Stimulated activated CD4-positive, alpha-beta T cell treated with anti-CD3 and anti-CD28 coated beads, Interleukin-12 subunit alpha, Interleukin-12 subunit beta, amount 100 ng/mL, for 24 hours (primary cell): ENCODE measurements at regions not wholly inside any gene's neighbourhood (a gene's known extent, or its start where the extent isn't known, plus 50 kb on each side); places are given as distances from the start of the nearest gene placed in this dataset.
"Not testable (repeated sequence)": the region's sequence is repeated elsewhere in the genome, so short reads cannot be mapped to it uniquely, and the experiment has no call there.

ENCODE experiments used
- DNase-seq, 2 experiments: peaks; one replicate each; pipeline ENCODE4 v3.0.0-alpha.2; 2020; ENCODE audit warnings: low read depth in 2 of 2

- DNase-seq: no peak
Measured at GRCh38 chr6:86079938-86080337, 437.3 kb upstream of the SYNCRIP start.

- DNase-seq: no peak
Measured at GRCh38 chr6:86070151-86070550, 427.5 kb upstream of the SYNCRIP start.

- not testable (repeated sequence) for DNase-seq
Measured at GRCh38 chr6:86065002-86065401, 422.3 kb upstream of the SYNCRIP start.

DNA sequence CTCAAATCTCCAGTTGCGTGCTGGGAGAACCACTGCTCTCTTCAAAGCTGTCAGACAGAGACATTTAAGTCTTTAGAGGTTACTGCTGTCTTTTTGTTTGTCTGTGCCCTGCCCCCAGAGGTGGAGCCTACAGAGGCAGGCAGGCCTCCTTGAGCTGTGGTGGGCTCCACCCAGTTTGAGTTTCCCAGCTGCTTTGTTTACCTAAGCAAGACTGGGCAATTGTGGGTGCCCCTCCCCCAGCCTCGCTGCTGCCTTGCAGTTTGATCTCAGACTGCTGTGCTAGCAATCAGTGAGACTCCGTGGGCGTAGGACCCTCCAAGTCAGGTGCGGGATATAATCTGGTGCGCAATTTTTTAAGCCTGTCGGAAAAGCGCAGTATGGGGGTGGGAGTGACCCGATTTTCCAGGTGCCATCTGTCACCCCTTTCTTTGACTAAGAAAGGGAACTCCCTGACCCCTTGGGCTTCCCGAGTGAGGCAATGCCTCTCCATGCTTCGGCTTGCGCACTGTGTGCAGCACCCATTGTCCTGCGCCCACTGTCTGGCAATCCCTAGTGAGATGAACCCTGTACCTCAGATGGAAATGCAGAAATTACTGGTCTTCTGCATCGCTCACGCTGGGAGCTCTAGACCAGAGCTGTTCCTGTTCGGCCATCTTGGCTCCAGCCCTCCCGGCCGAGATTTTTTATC is 414.8 kb upstream of the SYNCRIP start:
- DNase-seq: not testable (repeated sequence)

GRCh38 chr6:86045038-86045437 is 402.4 kb upstream of the SYNCRIP start:
- no peak for DNase-seq

GRCh38 chr6:86042214-86042613 is 399.5 kb upstream of the SYNCRIP start:
- DNase-seq: no peak

DNA sequence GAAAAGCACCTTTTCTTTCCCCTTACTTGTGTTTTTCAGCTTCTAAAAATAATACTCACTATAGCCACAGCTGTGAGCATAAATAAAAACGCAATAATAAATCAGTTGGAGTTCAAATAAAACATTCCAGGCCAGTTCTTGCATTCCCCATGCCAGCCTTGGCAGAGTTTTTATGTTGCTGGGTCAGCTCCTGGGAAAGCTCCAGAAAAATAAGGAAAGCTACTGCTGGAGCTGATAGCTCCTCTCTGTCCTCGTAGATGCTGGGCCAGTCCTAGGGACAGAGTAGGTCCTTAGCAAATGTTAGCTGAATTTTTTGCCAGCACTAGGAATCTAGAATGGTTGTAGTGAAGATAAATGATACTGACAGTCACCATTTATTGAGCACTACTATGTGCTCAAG is 389.0 kb upstream of the SYNCRIP start:
- no peak for DNase-seq

DNA sequence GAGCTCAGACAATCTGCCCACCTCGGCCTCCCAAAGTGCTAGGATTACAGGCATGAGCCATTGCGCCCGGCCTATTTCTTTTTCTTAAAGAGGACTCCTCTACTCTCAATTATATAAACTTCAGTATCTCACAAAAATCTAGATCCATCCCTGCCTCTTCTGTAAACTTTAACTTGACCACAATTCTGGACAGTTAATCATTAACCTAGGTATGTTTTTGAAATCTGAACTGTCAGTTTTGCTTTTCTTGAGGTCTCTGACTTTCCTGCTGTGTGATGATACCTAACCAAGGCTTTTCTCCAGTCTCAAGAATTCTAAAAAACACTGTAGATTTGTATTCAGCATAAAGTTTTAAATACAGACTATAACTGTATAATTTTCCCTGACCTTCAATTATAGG is 388.2 kb upstream of the SYNCRIP start:
- DNase-seq: no peak

DNA sequence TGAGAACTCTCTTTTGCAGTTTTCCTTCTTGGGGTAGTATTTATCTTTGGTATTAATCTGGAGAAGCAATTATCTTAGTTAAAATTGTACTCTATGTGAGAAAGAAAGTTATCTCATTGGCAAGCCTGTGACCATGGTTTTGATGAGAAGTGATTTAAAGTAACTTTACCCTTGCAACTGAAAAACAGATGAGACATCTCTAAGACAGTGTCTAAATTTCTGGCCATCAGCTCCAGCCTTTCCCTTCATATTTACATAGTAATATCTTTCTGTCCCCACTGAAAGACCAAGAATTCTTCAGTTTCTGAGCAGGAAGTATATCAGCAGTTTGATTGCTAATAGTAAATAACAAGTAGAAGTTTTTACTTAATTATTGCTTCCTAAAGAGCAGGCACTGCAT is 386.1 kb upstream of the SYNCRIP start:
- DNase-seq: no peak

GRCh38 chr6:86026890-86027289 is 384.2 kb upstream of the SYNCRIP start:
- not testable (repeated sequence) for DNase-seq

DNA sequence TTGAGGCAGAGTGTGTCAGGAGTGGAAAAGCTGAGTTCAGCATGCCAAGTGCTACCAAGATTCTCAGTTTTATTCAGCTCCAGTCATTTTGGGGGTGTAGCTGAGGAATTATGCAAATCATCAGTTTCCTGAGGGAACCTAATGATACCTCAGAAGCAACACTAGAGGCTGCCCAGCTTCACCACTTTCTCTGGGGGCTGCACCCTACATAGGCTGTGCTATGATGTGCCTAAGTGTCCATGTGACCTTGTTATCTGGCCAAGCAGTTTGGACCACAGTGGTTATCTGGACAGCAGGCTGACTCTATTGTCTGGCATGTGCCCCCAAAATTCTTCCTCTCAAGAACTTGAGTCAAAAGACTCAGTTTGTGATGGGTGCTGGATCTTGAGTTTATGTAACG is 374.6 kb upstream of the SYNCRIP start:
- DNase-seq: no peak

GRCh38 chr6:86016567-86016966 is 373.9 kb upstream of the SYNCRIP start:
- DNase-seq: no peak

DNA sequence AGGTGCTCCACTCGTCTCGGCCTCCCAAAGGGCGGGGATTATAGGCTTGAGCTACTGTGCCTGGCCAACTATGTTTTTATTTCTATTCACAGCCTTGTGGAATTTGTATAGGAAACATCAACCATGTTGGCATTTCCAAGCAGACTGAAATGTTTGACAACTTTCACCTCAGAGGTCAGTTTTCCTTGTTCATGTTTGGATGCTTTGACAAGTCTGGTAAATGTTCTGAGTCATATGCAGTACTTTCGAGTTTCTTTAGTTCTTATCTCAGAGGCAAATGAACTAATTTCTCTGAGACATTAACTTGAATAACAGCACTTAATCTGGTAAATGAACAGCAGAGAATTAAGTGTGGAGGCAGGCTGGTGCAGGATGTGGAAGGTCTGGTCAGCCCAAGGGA is 373.4 kb upstream of the SYNCRIP start:
- no peak for DNase-seq

GRCh38 chr6:86012991-86013390 is 370.3 kb upstream of the SYNCRIP start:
- not testable (repeated sequence) for DNase-seq

- DNase-seq: no peak
Measured at GRCh38 chr6:86010915-86011786, 368.5 kb upstream of the SYNCRIP start.

DNA sequence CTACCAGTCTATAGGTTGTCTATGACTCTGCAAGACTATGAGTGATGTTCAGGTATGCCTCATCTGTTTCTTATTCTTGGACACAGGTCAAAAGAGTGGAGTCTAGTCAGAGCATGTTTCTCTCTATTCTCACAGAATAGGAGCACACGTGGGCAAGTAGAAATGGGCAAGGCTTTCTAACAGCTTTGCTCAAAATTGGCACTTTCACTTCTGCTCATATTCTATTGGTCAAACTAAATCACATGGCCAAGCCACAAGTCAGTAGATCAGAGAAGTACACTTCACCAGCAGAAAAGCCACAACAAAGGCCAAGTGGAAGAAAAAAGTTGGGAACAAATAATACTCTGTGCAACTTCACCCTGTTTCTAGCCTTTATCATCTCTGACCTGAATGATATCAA is 354.5 kb upstream of the SYNCRIP start:
- no peak for DNase-seq

DNA sequence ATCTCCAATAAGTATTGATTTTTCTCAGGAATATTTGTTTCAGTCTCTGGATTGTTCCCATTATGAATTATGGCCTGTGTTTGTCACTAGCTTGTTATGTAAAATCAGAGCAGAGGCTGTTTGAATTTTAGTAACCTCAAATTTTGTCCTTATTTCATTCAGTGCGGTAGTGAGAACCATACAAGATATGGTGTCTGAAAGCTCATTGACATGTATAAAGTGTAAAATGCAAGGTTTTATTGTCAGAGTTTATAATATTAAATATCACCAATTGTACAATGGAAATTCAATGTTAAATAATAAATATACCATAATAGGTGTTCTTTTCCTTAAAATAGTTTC is 353.3 kb upstream of the SYNCRIP start:
- no peak for DNase-seq

DNA sequence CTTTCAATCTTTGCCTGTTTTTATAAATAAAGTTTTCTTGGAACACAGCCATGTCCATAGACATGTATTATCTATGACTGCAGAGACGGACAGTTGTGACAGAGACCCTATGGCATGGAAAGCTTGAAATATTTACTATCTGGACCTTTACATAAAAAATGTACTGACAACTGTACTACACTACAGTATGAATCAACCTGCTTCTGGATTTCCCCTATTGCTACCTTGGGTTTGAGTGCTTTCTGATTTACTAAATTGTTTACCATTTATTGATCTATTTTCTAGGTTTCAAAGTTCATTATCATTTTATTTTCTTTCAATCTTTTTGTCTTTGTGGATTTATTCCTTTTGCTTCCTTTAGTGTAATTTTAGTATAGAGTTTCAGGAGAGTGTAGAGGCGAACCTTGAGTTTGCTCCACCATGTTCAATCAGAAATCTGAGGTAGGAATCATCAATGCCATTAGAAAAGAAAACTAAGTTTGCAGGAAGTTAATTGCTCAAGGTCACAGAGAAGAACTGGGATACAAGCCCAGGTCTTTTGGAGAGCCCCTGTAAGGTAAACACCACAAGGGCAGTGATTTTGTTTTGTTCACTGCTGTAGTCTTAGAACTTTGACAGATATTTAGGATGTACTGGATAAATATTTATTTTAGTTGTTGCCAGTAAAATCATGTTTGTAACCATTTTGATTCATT is 352.8 kb upstream of the SYNCRIP start:
- DNase-seq: no peak

DNA sequence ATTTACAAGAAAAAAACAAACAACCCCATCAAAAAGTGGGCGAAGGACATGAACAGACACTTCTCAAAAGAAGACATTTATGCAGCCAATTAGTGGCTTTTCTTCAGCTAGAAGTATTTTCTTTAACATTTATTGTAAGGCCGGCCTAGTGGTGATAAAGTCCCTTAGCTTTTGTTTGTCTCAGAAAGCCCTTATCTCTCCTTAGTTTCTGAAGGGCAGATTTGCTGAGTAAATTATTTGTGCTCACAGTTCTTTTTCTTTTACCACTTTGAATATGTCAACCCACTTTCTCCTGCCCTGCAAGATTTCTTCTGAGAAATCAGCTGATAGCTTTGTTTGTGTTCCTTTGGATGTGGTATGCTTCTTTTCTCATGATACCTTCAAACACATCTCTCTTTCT is 344.0 kb upstream of the SYNCRIP start:
- no peak for DNase-seq

DNA sequence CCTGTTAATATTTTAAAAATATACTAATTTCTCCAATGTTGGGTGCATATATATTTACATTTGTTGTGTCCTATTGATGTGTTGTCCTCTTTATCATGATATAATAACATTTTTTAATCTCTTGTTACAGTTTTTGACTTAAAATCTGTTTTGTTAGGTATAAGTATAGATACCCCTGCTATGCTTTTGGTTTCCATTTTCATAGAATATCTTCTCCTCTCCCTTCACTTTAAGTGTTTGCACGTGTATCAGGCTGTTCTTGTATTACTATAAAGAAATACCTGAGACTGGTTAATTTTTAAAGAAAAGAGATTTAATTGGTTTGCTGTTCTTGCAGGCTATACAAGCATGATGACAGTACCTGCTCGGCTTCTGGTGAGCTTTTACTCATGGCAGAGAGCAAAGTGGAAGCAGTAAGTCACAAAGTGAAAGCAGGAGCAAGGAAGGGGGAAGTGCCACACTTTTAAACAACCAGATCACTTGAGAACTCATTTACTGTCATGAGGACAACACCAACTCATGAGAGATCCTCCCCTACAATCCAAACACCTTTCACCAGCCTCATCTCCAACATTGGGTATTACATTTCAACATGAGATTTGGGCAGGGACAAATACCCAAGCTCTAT is 340.5 kb upstream of the SYNCRIP start:
- DNase-seq: no peak

GRCh38 chr6:85977661-85978060 is 335.0 kb upstream of the SYNCRIP start:
- DNase-seq: no peak

DNA sequence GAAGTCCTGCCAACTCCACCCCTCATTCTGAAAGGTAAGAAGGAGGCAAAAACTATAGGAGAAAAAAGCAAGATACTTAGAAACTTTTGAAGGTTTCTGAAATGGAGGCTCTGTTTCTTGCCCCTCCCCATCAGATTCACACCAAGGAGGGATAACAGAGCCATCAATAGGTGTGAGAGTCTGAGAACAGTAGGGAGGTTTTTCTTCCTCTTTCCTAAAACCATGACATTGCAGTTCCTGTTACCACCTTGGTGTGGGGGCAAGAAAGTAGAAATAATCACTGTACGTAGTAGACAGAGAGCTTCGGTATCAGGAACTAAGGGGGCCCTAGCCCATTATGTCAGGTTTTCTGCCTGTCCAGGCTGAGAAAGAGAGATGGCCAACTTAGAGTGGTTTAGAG is 333.3 kb upstream of the SYNCRIP start:
- DNase-seq: no peak
